ENCODE measurements at regions not wholly inside any gene's neighbourhood (a gene's known extent, or its start where the extent isn't known, plus 50 kb on each side); places are given as distances from the start of the nearest gene placed in this dataset.

DNA sequence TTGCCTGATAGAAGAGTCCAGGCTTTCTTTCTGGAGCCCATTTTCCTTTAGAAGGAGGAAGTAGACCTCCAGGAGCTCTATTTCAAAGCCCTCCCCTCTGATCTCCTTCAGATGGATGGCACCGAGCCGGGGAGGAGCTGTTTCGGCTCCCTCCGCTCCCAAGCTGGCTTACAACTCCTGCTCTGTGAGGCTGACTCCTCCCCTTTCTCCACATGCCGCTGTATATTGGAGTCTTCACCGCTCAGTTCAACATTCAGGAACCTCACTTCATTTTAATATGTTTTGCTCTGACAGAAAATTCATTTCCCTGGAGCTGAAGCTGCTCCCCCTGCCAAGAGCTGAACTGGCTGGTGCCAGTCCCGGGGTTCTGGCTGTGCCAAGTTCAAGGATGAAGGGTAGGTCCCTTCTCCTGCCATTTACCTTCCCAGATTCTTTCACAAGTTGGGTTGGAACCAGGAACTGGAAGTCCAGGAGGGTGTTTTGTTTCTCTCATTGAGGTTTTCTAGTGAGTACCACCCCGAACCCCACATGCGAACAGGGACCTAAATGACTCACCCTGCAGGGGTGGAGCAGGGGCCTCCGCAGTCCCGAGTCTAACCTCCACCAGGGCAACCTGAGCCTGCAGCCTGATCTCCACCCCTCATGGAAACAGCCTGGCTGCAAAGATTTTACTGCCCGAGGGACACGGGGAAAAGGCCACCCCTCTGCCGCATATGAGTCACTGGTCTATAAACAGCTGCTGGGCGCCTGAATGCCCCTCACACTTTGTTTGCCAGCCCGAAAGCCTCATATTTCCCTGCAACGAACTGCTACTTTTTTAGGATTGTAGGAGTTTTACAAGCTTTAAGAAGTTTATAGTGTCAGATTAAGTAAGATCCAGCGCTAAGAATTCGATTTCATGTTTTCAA lies 68.6 kb upstream of the FOXA2 start:
- no peak overlapping the region for H3K4me3 ChIP-seq (ENCODE audit: low read length)
- no peaks in the 10 kb centered on the region for H3K79me2 ChIP-seq (ENCODE audit: control insufficient read depth, insufficient read depth, low read length)
- H2AK5ac ChIP-seq (ENCODE audit: low read length): no peak overlapping the region
- H2BK15ac ChIP-seq (replicated peaks; ENCODE audit: low read depth): no peak overlapping the region
- H3K56ac ChIP-seq (ENCODE audit: low read length): peak overlapping the region; percentile 51
- WGBS (ENCODE audit: extremely low coverage, insufficient coverage, low lambda C conversion rate): no CpG with 5 or more reads among the region's 19 CpGs
- no peaks in the 10 kb centered on the region for H3K79me1 ChIP-seq (ENCODE audit: low read length)
- H3K4ac ChIP-seq (ENCODE audit: low read depth, low read length): no peak overlapping the region
- no peak overlapping the region for H3K18ac ChIP-seq (ENCODE audit: low read length)
- no peak overlapping the region for H3K27ac ChIP-seq (ENCODE audit: low read depth, low read length)
- H4K5ac ChIP-seq (ENCODE audit: low read length): no peak overlapping the region
- no peak overlapping the region for H3K4me2 ChIP-seq (ENCODE audit: low read length)
- DNase-seq: peak; percentile 47
- no peak overlapping the region for H4K8ac ChIP-seq (ENCODE audit: low read depth, low read length)
- H2BK120ac ChIP-seq (ENCODE audit: low read depth, low read length): no peak overlapping the region
- H3K23ac ChIP-seq (ENCODE audit: low read length): no peak overlapping the region
- no peak overlapping the region for H3K9ac ChIP-seq (ENCODE audit: low read length)
- H3K4me1 ChIP-seq (ENCODE audit: control insufficient read depth, low read depth, low read length): peaks cover 3% of the 10 kb centered on the region
- H3K27me3 ChIP-seq (ENCODE audit: insufficient read depth, low read length, poor library complexity): no peaks in the 10 kb centered on the region
- H3K36me3 ChIP-seq (ENCODE audit: control insufficient read depth, insufficient read depth, low read length): no peaks in the 10 kb centered on the region
- no peak overlapping the region for H2BK5ac ChIP-seq (ENCODE audit: low read length)

DNA sequence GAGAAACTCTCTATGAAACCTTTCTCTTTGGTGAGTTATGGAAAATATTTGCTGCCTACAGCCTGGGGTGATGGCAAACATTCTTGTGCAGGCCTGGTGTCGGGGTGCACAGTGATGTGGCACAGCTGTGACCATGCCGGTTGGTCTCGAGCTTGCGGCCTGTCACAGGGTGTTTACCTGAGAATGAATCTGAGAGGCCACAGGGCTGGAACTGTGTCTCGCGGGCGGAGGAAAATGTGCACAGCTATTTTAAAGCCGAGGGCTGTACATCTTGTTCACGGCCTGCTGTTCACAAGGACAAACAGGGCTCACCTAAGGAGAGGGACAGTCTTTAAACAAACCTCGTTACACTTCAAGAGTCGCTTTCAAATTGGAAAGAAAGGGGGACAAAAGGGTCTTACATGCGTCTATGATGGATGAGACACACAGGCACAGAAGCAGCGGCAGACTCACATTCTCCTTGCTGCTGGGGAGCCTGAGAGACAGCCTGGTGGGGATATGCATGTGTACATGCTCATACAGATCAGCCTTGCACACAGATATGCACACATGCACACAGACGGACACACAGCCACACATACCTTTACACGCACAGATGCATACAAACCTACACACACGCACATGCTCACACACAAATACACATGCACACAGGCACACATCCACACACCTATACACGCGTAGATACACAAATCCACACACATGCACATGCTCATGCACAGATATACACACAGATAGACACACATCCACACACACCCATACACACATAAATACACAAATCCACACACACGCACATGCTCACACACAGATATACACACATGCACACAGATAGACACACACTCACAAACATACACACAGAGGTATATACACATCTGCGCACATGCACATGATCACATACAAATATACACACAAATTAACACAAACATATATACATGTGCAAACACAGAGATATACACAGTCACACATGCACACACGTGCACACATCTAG lies 69.6 kb upstream of the FOXA2 start:
- no peak overlapping the region for H3K4ac ChIP-seq (ENCODE audit: low read depth, low read length)
- H2BK5ac ChIP-seq (ENCODE audit: low read length): no peak overlapping the region
- no peak overlapping the region for H4K8ac ChIP-seq (ENCODE audit: low read depth, low read length)
- H3K27me3 ChIP-seq (ENCODE audit: insufficient read depth, low read length, poor library complexity): no peaks in the 10 kb centered on the region
- no peak overlapping the region for H3K18ac ChIP-seq (ENCODE audit: low read length)
- whole genome bisulfite sequencing (ENCODE audit: extremely low coverage, insufficient coverage, low lambda C conversion rate): 100% methylated on average over 1 of the region's 21 CpGs
- H2AK5ac ChIP-seq (ENCODE audit: low read length): no peak overlapping the region
- H3K4me2 ChIP-seq (ENCODE audit: low read length): no peak overlapping the region
- no peak overlapping the region for H3K27ac ChIP-seq (ENCODE audit: low read depth, low read length)
- H3K4me1 ChIP-seq (ENCODE audit: control insufficient read depth, low read depth, low read length): peaks cover 3% of the 10 kb centered on the region
- H2BK15ac ChIP-seq (replicated peaks; ENCODE audit: low read depth): no peak overlapping the region
- no peaks in the 10 kb centered on the region for H3K79me2 ChIP-seq (ENCODE audit: control insufficient read depth, insufficient read depth, low read length)
- H3K23ac ChIP-seq (ENCODE audit: low read length): no peak overlapping the region
- H3K4me3 ChIP-seq (ENCODE audit: low read length): no peak overlapping the region
- H3K56ac ChIP-seq (ENCODE audit: low read length): no peak overlapping the region
- H4K5ac ChIP-seq (ENCODE audit: low read length): no peak overlapping the region
- no peaks in the 10 kb centered on the region for H3K36me3 ChIP-seq (ENCODE audit: control insufficient read depth, insufficient read depth, low read length)
- DNase-seq: no peak
- no peak overlapping the region for H3K9ac ChIP-seq (ENCODE audit: low read length)
- no peak overlapping the region for H2BK120ac ChIP-seq (ENCODE audit: low read depth, low read length)
- H3K79me1 ChIP-seq (ENCODE audit: low read length): no peaks in the 10 kb centered on the region

DNA sequence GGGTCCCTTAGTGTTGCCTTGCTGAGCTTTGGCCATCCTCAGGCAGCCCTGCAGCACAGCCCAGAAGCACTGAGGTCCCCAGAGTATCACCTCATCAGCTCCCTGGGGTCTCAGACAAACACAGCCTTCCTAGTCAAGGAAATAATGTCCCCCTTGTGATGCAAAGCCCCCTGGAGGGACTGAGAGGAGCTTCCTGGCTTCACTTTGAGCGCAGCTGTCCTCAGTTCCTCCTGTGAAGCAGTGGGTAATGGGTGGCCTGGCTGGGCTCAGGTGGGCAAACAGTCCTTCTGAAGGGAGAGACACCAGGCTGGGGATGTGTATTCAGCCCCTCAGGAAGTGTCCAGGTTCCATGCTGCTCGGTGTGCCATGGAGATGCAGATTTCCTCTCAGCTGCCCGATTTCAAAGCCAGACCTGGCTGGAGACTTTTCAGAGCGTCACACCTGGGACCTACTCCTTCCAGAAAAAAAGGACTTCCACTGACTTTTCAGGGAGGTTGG lies 79.2 kb upstream of the FOXA2 start:
- no peak overlapping the region for H3K4me2 ChIP-seq (ENCODE audit: low read length)
- H4K8ac ChIP-seq (ENCODE audit: low read depth, low read length): no peak overlapping the region
- no peak overlapping the region for H2BK15ac ChIP-seq (replicated peaks; ENCODE audit: low read depth)
- H3K4me1 ChIP-seq (ENCODE audit: control insufficient read depth, low read depth, low read length): peaks cover 20% of the 10 kb centered on the region
- H3K36me3 ChIP-seq (ENCODE audit: control insufficient read depth, insufficient read depth, low read length): no peaks in the 10 kb centered on the region
- H2AK5ac ChIP-seq (ENCODE audit: low read length): no peak overlapping the region
- H4K5ac ChIP-seq (ENCODE audit: low read length): no peak overlapping the region
- no peak overlapping the region for H3K9ac ChIP-seq (ENCODE audit: low read length)
- peak overlapping the region; percentile 10 for H3K18ac ChIP-seq (ENCODE audit: low read length)
- no peaks in the 10 kb centered on the region for H3K79me1 ChIP-seq (ENCODE audit: low read length)
- H3K79me2 ChIP-seq (ENCODE audit: control insufficient read depth, insufficient read depth, low read length): no peaks in the 10 kb centered on the region
- DNase-seq: peak; percentile 81
- no peak overlapping the region for H3K23ac ChIP-seq (ENCODE audit: low read length)
- H3K4ac ChIP-seq (ENCODE audit: low read depth, low read length): no peak overlapping the region
- peak overlapping the region; percentile 9 for H3K56ac ChIP-seq (ENCODE audit: low read length)
- no CpG with 5 or more reads among the region's 4 CpGs for WGBS (ENCODE audit: extremely low coverage, insufficient coverage, low lambda C conversion rate)
- no peaks in the 10 kb centered on the region for H3K27me3 ChIP-seq (ENCODE audit: insufficient read depth, low read length, poor library complexity)
- no peak overlapping the region for H2BK5ac ChIP-seq (ENCODE audit: low read length)
- no peak overlapping the region for H3K4me3 ChIP-seq (ENCODE audit: low read length)
- H3K27ac ChIP-seq (ENCODE audit: low read depth, low read length): no peak overlapping the region
- H2BK120ac ChIP-seq (ENCODE audit: low read depth, low read length): no peak overlapping the region

DNA sequence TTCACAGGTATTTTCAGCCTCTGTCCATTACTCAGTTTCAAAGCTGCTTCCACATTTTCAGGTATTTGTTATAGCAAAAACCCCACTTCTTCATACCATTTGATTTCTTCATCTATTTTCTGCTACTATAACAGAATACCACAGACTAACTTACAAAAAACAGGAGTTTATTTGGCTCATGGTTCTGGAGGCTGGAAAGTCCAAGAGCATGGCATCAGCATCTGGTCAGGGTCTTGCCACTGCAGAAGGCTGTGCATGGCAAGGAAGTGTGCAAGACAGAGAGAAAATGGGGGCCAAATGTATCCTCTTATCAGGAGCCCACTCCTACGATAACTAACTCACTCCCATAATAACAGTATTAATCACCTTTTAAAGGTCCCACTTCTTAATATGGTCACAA lies 82.8 kb upstream of the FOXA2 start:
- DNase-seq: no peak
- Histone ChIP-seq H3K4me3 (ENCODE audit: low read length) (no peak overlapping the region), H3K27me3 (ENCODE audit: insufficient read depth, low read length, poor library complexity) (no peaks in the 10 kb centered on the region), H3K18ac (ENCODE audit: low read length) (no peak overlapping the region), H3K36me3 (ENCODE audit: control insufficient read depth, insufficient read depth, low read length) (no peaks in the 10 kb centered on the region), H3K4ac (ENCODE audit: low read depth, low read length) (no peak overlapping the region), H2AK5ac (ENCODE audit: low read length) (no peak overlapping the region), H3K79me1 (ENCODE audit: low read length) (no peaks in the 10 kb centered on the region), H3K9ac (ENCODE audit: low read length) (no peak overlapping the region), H3K4me1 (ENCODE audit: control insufficient read depth, low read depth, low read length) (peaks cover 20% of the 10 kb centered on the region), H3K56ac (ENCODE audit: low read length) (no peak overlapping the region), H2BK15ac (replicated peaks; ENCODE audit: low read depth) (no peak overlapping the region), H3K27ac (ENCODE audit: low read depth, low read length) (no peak overlapping the region), H3K79me2 (ENCODE audit: control insufficient read depth, insufficient read depth, low read length) (no peaks in the 10 kb centered on the region), H2BK5ac (ENCODE audit: low read length) (no peak overlapping the region), H4K5ac (ENCODE audit: low read length) (no peak overlapping the region), H3K23ac (ENCODE audit: low read length) (no peak overlapping the region), H4K8ac (ENCODE audit: low read depth, low read length) (no peak overlapping the region), H2BK120ac (ENCODE audit: low read depth, low read length) (no peak overlapping the region), H3K4me2 (ENCODE audit: low read length) (no peak overlapping the region)
- no CpG with 5 or more reads among the region's 1 CpG for WGBS (ENCODE audit: extremely low coverage, insufficient coverage, low lambda C conversion rate)

DNA sequence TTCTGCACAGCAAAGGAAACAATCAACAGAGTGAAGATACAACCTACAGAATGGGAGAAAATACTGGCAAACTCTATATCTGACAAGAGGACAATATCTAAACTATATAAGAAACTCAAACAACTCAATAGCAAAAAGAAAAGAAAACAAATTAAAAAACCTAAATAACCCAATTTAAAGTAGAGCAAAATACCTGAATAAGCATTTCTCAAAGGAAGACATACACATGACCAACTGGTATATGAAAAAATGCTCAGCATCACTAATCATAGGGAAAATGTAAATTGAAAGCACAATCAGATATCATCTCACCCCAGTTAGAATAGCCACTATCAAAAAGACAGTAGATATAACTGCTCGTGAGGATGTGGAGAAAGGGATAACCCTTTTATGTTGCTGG lies 87.8 kb upstream of the FOXA2 start:
- H2BK120ac ChIP-seq (ENCODE audit: low read depth, low read length): no peak overlapping the region
- H4K8ac ChIP-seq (ENCODE audit: low read depth, low read length): no peak overlapping the region
- H2BK15ac ChIP-seq (replicated peaks; ENCODE audit: low read depth): no peak overlapping the region
- no peak overlapping the region for H3K4me2 ChIP-seq (ENCODE audit: low read length)
- H3K27me3 ChIP-seq (ENCODE audit: insufficient read depth, low read length, poor library complexity): no peaks in the 10 kb centered on the region
- H3K56ac ChIP-seq (ENCODE audit: low read length): no peak overlapping the region
- no peak overlapping the region for H4K5ac ChIP-seq (ENCODE audit: low read length)
- H3K4me3 ChIP-seq (ENCODE audit: low read length): no peak overlapping the region
- no peak for DNase-seq
- no peak overlapping the region for H2BK5ac ChIP-seq (ENCODE audit: low read length)
- H3K27ac ChIP-seq (ENCODE audit: low read depth, low read length): no peak overlapping the region
- no peaks in the 10 kb centered on the region for H3K36me3 ChIP-seq (ENCODE audit: control insufficient read depth, insufficient read depth, low read length)
- no peak overlapping the region for H3K4ac ChIP-seq (ENCODE audit: low read depth, low read length)
- H3K79me2 ChIP-seq (ENCODE audit: control insufficient read depth, insufficient read depth, low read length): no peaks in the 10 kb centered on the region
- H3K4me1 ChIP-seq (ENCODE audit: control insufficient read depth, low read depth, low read length): no peaks in the 10 kb centered on the region
- H3K9ac ChIP-seq (ENCODE audit: low read length): no peak overlapping the region
- no peaks in the 10 kb centered on the region for H3K79me1 ChIP-seq (ENCODE audit: low read length)
- H2AK5ac ChIP-seq (ENCODE audit: low read length): no peak overlapping the region
- H3K23ac ChIP-seq (ENCODE audit: low read length): no peak overlapping the region
- H3K18ac ChIP-seq (ENCODE audit: low read length): no peak overlapping the region
- no CpG with 5 or more reads among the region's 1 CpG for WGBS (ENCODE audit: extremely low coverage, insufficient coverage, low lambda C conversion rate)

Data from mesendoderm (in vitro differentiated cells).